ENCODE measurements at regions not wholly inside any gene's neighbourhood (a gene's known extent, or its start where the extent isn't known, plus 50 kb on each side); places are given as distances from the start of the nearest gene placed in this dataset.
A peak's percentile ranks its signal among the peaks of the same experiment; 100 is the strongest.

DNA sequence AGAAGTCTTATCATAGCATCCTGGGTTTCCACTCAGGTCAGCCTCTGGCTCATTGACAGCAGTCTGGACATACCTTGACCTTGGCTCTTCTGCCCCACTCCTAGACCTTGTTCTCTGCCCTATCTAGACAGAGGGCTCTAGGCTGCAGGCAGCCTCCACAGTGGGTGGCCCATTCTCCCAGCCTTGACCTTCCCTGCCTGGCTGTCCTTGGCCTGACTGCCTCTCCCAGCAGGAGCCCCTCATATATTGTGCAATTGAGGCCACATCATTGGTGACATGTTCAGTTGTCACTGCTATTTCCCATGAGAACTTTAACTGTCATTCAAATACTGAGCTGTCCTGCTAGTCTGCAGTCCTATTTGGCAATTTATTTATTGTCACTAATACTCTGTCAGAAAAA, 503.4 kb downstream of the PLXNA4 start:
- DNase-seq, result no peak

GRCh38 chr7:132072165-132072564, 504.1 kb downstream of the PLXNA4 start:
- DNase-seq, result no peak

DNA sequence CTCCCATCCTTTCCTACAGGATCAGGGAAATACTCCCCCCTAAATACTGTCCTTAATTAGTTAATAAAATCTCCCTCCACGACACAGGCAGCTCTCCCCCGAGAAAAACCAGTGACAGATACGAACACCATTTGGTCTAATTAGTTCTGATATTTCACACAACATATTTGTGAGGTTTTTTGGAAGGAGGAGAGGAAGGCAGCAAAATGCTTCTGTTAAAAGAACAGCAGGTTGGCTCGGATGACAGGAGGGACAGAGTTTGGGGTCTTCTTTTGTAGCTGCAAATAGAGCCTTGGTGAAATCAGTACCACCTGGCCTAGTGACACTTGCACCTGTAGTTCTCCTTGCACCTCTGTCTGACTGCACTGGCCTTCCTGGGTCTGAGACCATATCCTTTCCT, 507.0 kb downstream of the PLXNA4 start:
- no peak for DNase-seq

DNA sequence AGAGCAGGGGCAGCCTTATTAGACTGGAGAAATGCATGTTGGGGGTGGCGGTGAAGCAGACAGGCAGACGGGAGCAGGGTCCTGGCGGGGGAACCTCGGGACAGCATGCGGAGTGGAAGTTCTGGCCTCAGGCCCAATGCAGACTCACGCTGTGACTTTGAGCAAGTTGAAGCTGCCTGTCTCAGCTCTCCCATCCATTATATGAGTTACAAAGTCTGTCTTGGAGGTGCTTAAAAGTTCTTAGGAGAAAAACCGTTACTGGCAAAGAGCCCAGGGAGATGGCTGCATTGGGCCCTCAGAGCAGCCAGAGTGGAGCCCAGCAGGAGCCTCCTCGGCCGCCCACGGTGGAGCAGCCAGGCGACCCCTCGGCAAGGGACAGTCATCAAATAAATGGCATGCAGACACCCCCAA, 509.5 kb downstream of the PLXNA4 start:
- DNase-seq, result no peak

DNA sequence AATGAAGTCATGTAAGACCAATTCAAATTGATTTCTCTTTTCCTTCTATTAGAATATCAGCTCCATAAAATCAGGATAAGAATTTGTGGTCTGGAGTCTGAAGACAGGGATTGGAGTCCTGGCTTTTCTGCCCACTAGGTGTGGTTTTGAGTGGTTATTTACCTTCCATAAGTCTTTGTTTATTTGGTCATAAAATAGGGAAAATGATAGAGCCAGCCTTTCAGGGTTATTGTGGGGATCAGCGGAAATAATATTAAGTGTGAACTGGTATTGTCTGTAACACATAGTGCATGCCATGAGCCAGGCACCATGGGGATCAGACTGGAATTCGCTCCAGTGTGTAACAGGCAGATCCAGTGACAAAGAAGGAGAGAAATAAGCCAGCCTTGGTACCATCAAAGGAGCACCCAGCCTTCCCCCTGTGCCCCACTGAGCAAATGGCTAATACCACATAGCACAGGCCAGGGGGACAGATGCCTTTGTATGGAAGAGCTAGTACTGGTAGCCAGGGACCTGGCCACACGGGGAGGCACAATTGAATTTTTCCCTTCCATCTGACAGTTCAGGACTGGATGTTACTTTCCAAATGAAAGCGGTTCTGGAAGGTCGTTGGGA, 509.7 kb upstream of the PODXL start:
- DNase-seq, result no peak

DNA sequence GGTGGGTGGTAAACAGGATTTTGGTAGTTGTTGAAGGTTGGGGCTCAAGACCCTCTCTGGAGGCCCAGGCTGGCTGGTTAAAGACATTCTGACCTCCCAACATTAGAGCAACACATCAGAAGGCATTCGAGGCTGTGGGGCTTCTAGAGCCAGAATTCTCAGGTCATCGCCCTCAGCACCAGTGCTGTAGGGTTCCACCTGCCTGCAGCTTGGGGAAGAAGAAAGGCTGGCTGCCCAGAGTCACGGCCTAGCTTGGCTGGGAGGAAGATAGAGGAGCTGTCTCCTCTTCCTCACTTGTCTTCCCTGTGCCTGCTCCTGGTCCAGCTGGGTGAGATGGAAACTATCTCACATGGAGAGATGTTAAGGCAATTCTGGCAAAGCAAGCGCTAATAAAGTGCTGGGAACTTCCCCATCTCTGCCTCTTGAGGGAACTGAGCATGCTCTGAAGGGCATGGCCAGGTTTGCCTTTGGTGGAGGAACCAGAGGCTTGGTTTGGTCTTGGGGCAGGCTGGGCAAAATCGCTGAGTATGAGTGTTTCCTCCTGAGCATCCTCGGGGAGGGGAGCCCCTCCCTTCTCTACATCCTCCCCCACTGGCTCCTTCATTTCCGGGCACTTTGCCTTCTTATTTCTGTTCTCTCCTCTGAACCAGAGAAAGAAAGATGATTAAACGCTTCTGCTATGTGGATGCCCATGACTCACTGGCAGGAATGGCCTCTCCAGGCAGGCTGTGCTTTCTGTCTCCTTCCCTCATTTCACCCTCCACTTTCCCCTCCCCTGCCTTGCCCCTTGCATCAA, 509.0 kb upstream of the PODXL start:
- no peak for DNase-seq

GRCh38 chr7:132063800-132064199, 507.4 kb upstream of the PODXL start:
- DNase-seq, result no peak

GRCh38 chr7:132061937-132062336, 505.5 kb upstream of the PODXL start:
- no peak for DNase-seq

DNA sequence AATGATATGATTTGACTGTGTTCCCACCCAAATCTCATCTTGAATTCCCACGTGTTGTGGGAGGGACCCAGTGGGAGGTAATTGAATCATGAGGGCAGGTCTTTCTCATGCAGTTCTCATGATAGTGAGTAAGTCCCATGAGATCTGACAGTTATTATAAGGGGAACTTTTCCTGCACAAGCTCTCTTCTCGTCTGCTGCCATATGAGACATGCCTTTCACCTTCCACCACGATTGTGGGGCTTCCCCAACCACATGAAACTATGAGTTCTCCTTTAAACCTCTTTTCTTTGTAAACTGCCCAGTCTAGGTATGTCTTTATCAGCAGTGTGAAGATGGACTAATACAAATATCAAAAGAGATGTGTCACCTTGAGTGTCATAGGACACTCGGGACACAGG, 502.7 kb upstream of the PODXL start:
- DNase-seq, result no peak

DNA sequence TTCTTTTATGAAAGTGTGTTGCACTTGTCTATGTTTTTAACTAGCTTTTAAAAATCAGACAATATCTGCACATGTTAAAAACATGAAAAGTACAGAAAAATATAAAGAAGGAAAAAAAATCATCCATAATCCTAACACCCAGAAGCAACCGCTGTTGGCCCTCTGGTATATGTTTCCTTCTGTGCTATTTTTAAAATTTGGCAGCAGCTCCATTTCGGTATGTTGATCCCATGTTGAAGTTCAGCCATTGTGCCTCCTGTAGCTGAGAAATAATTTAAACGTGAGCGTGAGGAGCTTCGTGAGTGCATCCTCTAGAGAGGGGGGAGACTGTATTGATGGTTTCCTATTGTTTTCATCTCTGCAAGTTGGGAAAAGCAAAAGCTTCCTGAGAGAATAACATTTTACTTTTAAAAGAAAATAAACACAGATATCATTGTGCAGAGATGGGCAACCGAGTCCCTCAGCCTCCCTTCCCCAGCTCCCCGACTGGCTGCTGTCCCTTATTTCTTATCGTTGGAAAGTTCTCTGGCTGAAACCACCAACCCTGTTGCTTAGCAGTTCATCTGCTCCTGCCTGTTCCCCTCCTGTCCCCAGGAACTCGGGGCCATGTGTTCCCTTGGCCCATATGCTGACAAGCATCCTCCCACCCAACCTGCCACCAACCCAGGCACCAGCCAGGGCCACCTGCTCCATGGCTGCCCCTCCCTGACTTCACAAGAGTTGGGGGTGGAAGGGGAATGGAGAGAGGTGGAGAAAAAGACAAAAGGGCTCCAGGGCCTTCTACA, 499.1 kb upstream of the PODXL start:
- DNase-seq, result no peak

DNA sequence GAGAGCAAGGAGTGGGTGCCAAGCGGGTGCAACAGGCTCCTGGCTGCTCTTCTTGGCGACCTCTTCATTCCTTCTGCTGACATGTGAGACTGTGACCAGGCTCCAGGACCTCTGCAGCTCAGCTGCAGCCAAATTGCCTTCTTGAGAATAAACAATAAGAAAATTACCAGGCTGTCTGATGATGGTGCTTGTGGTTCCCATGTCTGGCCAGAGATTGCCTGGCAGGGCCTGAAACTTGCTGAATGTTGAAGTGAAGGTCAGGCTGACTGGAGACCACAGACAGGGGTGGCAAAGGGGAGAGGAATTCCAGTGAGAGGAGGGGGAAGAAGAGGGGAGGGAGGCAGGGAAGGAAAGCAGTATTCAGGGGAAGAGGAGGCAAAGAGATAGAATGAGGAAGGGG, 497.4 kb upstream of the PODXL start:
- no peak for DNase-seq

DNA sequence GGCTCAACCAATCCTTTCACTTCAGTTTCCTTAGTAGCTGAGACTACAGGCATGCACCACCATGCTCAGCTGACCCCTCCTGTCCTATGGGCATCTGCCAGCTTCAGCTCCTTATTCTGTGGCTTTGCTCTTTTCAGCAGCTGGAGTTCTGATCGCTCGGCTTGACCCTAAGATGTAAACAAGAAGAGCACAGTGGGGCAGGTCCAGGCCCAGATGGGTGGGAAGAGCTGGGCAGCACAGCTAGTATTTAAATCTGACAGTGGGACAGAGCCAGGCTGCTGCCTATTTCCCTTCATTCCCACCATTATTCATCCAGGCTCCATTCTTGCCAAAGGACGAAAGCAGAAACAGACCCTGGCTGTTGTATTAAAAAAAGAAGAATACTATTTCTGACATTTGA, 494.9 kb upstream of the PODXL start:
- no peak for DNase-seq

GRCh38 chr7:132049462-132050304, 493.3 kb upstream of the PODXL start:
- DNase-seq, result peak; percentile 32 to 50

- DNase-seq, result no peak
Measured at GRCh38 chr7:132045481-132045980, 489.1 kb upstream of the PODXL start.

GRCh38 chr7:132045002-132045401, 488.6 kb upstream of the PODXL start:
- no peak for DNase-seq

DNA sequence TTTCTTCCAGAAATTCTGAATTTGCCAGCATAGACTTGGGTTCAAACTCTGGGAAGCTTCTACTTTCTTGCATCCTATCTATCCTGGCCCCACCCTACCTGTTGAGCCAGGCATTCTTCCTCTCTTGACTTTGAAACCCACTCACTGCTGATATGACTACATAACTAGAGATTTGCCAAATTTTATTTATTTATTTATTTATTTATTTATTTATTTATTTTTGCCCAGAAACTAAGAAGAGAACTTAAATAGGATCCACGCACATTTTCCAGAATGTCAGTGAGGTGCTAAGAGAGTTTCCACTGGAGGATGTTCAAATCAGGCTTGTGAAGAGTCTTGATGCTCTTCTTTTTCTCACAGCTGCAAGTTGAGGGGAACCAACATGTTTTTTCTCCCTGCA, 487.8 kb upstream of the PODXL start:
- no peak for DNase-seq

DNA sequence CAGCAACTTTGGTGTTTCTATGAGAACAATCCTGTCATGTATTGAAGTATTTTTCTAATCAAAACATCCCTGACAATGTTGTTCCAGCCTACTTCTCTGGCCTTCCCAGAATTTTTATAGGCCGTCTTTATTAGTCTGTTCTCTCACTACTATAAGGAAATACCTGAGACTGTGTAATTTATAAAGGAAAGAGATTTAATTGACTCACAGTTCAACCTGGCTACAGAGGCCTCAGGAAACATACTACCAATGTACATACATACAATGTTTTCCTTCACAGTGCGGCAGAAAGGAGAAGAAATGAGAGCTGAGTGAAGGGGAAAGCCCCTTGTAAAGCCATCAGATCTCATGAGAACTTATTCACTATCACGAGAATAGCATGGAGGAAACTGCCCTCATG, 484.7 kb upstream of the PODXL start:
- DNase-seq, result no peak

- DNase-seq, result no peak
Measured at GRCh38 chr7:132035517-132036362, 479.3 kb upstream of the PODXL start.

- DNase-seq, result no peak
Measured at GRCh38 chr7:132034748-132035416, 478.5 kb upstream of the PODXL start.

- no peak for DNase-seq
Measured at GRCh38 chr7:132030883-132031282, 474.5 kb upstream of the PODXL start.

DNA sequence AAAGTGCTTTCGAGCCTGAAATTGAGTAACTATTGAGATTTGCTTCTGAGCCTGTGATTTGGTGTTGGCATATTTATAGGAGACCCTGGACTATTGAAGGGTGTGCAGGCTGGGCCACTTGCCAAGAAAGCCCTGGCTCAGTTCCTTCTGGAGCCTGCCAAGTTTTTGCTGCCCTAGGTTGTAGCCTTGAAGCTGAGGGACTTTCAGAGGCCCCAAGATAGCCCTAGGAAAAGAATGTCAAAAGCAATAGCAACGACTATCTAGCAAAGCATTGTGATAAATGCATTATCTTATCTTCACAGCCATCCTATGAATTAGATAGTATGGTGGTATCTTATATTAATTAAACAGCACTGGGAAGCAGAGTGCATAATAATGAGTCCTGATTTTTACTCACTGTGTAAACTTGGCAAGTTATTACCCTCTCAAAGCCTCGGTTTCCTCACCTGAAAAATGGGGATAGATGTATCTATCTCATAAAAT, 473.7 kb upstream of the PODXL start:
- no peak for DNase-seq
